Kidney epithelial cell (primary cell): ENCODE measurements at regions not wholly inside any gene's neighbourhood (a gene's known extent, or its start where the extent isn't known, plus 50 kb on each side); places are given as distances from the start of the nearest gene placed in this dataset.

ENCODE experiments used
- DNase-seq: peaks from one replicate; pipeline ENCODE4 v3.0.0-alpha.2; 2010; ENCODE audit warnings: low read depth
- H3K27me3 ChIP-seq: 2 replicates; pipeline ENCODE4 v1.6.0; 2011; ENCODE audit warnings: low read length; ENCODE audit not compliant: control insufficient read depth, insufficient read depth
- H3K36me3 ChIP-seq: 2 replicates; pipeline ENCODE4 v1.5.1; 2011; ENCODE audit warnings: low read length; ENCODE audit not compliant: control insufficient read depth, insufficient read depth
- H3K4me3 ChIP-seq: 2 replicates; pipeline ENCODE4 v1.5.1; 2011; ENCODE audit warnings: low read depth, mild to moderate bottlenecking, control low read depth, low read length
- CTCF ChIP-seq: IDR thresholded peaks from 2 replicates; pipeline ENCODE4 v1.5.1; 2011; ENCODE audit warnings: mild to moderate bottlenecking, moderate library complexity, low read length, control low read depth, inconsistent platforms; ENCODE audit not compliant: insufficient read depth, poor library complexity, severe bottlenecking

GRCh38 chr5:3911111-3911510 is 315.5 kb downstream of the IRX1 start:
- Histone ChIP-seq H3K36me3 (no peaks in the 10 kb centered on the region), H3K4me3 (no peak overlapping the region), H3K27me3 (no peaks in the 10 kb centered on the region)
- no peak for DNase-seq
- TF ChIP-seq CTCF: no peak

- no peak for DNase-seq
- H3K27me3 ChIP-seq: no peaks in the 10 kb centered on the region
- no peak overlapping the region for H3K4me3 ChIP-seq
- TF ChIP-seq CTCF: no peak
- H3K36me3 ChIP-seq: no peaks in the 10 kb centered on the region
Observed at GRCh38 chr5:3911773-3912172, 316.1 kb downstream of the IRX1 start.

- no peaks in the 10 kb centered on the region for H3K27me3 ChIP-seq
- H3K36me3 ChIP-seq: no peaks in the 10 kb centered on the region
- no peak for TF ChIP-seq CTCF
- no peak for DNase-seq
- H3K4me3 ChIP-seq: no peak overlapping the region
Observed at GRCh38 chr5:3912790-3913189, 317.2 kb downstream of the IRX1 start.

GRCh38 chr5:3913279-3913678 is 317.6 kb downstream of the IRX1 start:
- DNase-seq: no peak
- TF ChIP-seq CTCF: no peak
- Histone ChIP-seq H3K36me3 (no peaks in the 10 kb centered on the region), H3K27me3 (no peaks in the 10 kb centered on the region), H3K4me3 (no peak overlapping the region)

- Histone ChIP-seq H3K27me3 (no peaks in the 10 kb centered on the region), H3K4me3 (no peak overlapping the region), H3K36me3 (no peaks in the 10 kb centered on the region)
- DNase-seq: no peak
- no peak for TF ChIP-seq CTCF
Observed at GRCh38 chr5:3925022-3925421, 329.4 kb downstream of the IRX1 start.

GRCh38 chr5:3925935-3926334 is 330.3 kb downstream of the IRX1 start:
- Histone ChIP-seq H3K27me3 (no peaks in the 10 kb centered on the region), H3K4me3 (no peak overlapping the region), H3K36me3 (no peaks in the 10 kb centered on the region)
- no peak for TF ChIP-seq CTCF
- no peak for DNase-seq
